Stomach (tissue), 8 donors: ENCODE measurements at regions not wholly inside any gene's neighbourhood (a gene's known extent, or its start where the extent isn't known, plus 50 kb on each side); places are given as distances from the start of the nearest gene placed in this dataset.

Experiments
- DNase-seq, 2 donors: peaks; one replicate each; pipeline versions ENCODE4 v3.0.0 to v3.0.0-alpha.2; 2013 to 2019
- H3K27ac ChIP-seq, 5 donors: fragments of 200-600 bp in 4 of 5; sonication (generic) in 4 of 5; one replicate each; pipeline ENCODE4 v1.5.1; 2013 to 2019; ENCODE audit warnings: mild to moderate bottlenecking in 1 of 5, moderate library complexity in 1 of 5
- H3K27me3 ChIP-seq, 3 donors: fragments of 200-600 bp; sonication (generic); one replicate each; pipeline ENCODE4 v1.5.1; 2017 to 2019; ENCODE audit warnings: mixed run types in 1 of 3
- H3K36me3 ChIP-seq, 4 donors: fragments of 200-600 bp; sonication (generic); 1 replicate in 3 of 4; 2 replicates in 1 of 4; pipeline ENCODE4 v1.5.1; 2016 to 2019
- H3K4me1 ChIP-seq, 4 donors: fragments of 200-600 bp; sonication (generic); one replicate each; pipeline ENCODE4 v1.5.1; 2016 to 2019
- H3K4me3 ChIP-seq, 4 donors: fragments of 200-600 bp; sonication (generic) in 3 of 4; one replicate each; pipeline ENCODE4 v1.5.1; 2016 to 2019; ENCODE audit warnings: mild to moderate bottlenecking in 1 of 4
- H3K9me3 ChIP-seq, 4 donors: fragments of 200-600 bp; sonication (generic); one replicate each; pipeline ENCODE4 v1.5.1; 2016 to 2019
- CTCF ChIP-seq, 7 experiments: fragments of 450-650 bp in 4 of 7; fragments of 200-600 bp in 3 of 7; sonication (generic) in 3 of 7; IDR thresholded peaks; one replicate each; pipeline ENCODE4 v1.5.1; 2016 to 2019; ENCODE audit warnings: antibody characterized with exemption in 7 of 7, control low read depth in 2 of 7, mild to moderate bottlenecking in 1 of 7
- EP300 ChIP-seq: sonication (generic); formaldehyde crosslinking; IDR thresholded peaks from one replicate; pipeline ENCODE4 v1.6.1; 2017; ENCODE audit warnings: antibody characterized with exemption
- POLR2A ChIP-seq, 4 donors: fragments of 450-650 bp; IDR thresholded peaks; one replicate each; pipeline ENCODE4 v1.6.1; 2016; ENCODE audit warnings: antibody characterized with exemption in 4 of 4, control low read depth in 2 of 4, mild to moderate bottlenecking in 1 of 4, moderate library complexity in 1 of 4
- POLR2AphosphoS5 ChIP-seq, 3 donors: sonication (generic); formaldehyde crosslinking; IDR thresholded peaks; one replicate each; pipeline ENCODE4 v1.6.1; 2016; ENCODE audit warnings: antibody characterized with exemption in 3 of 3
- WGBS, 5 donors: extraction: QIAGEN DNeasy Blood & Tissue Kit in 3 of 5; methylation state at CpG; one replicate each; pipeline versions ENCODE4 v1.1.5 to v1.1.7; 2013 to 2018; 5-methylcytosine and 5-hydroxymethylcytosine counted together
- intact Hi-C: fragments of 100-400 bp; cut with DNase I; formaldehyde crosslinking; loops from one replicate; pipeline ENCODE4 v1.15.1; 2023; ENCODE audit warnings: low total_unique reads
- donor health status: healthy with polysubstance abuse.
- donor health status: Bipolar disorder and iron deficiency.
- donor health status: healthy.

- H3K36me3 ChIP-seq = no peaks in the 10 kb centered on the region
- intact Hi-C loops = no loop called here
- no peak overlapping the region for H3K27ac ChIP-seq
- 90 to 94% (median 92%) methylated on average over 8 of the region's 8 CpGs for WGBS, 5 donors
- H3K27me3 ChIP-seq = no peaks in the 10 kb centered on the region
- no peak for DNase-seq
- H3K4me1 ChIP-seq = no peaks in the 10 kb centered on the region
- H3K4me3 ChIP-seq = no peak overlapping the region
- H3K9me3 ChIP-seq = no peaks in the 10 kb centered on the region
- no peak for TF ChIP-seq POLR2A (IDR thresholded peaks at IDR 0.05)
- TF ChIP-seq CTCF (IDR thresholded peaks at IDR 0.05) = no peak
- TF ChIP-seq EP300 = no peak
- TF ChIP-seq POLR2AphosphoS5 (IDR thresholded peaks at IDR 0.05) = no peak
Observed at GRCh38 chr6:148103436-148103835, 239.2 kb upstream of the SASH1 start.

- WGBS, 5 donors = 95 to 99% (median 97%) methylated on average over 3 of the region's 3 CpGs
- Histone ChIP-seq H3K27ac (no peak overlapping the region), H3K36me3 (no peaks in the 10 kb centered on the region), H3K9me3 (no peaks in the 10 kb centered on the region), H3K4me3 (no peak overlapping the region), H3K4me1 (no peaks in the 10 kb centered on the region), H3K27me3 (no peaks in the 10 kb centered on the region)
- DNase-seq = no peak
- intact Hi-C loops = no loop called here
- no peak for TF ChIP-seq EP300
- no peak for TF ChIP-seq POLR2A (IDR thresholded peaks at IDR 0.05)
- TF ChIP-seq CTCF (IDR thresholded peaks at IDR 0.05) = no peak
- no peak for TF ChIP-seq POLR2AphosphoS5 (IDR thresholded peaks at IDR 0.05)
Observed at GRCh38 chr6:148104131-148104530, 238.5 kb upstream of the SASH1 start.

- DNase-seq = no peak
- H3K4me1 ChIP-seq = no peaks in the 10 kb centered on the region
- H3K9me3 ChIP-seq = no peaks in the 10 kb centered on the region
- no peak overlapping the region for H3K27ac ChIP-seq
- TF ChIP-seq CTCF (IDR thresholded peaks at IDR 0.05) = no peak
- no peak for TF ChIP-seq EP300
- TF ChIP-seq POLR2A (IDR thresholded peaks at IDR 0.05) = no peak
- no peak for TF ChIP-seq POLR2AphosphoS5 (IDR thresholded peaks at IDR 0.05)
- H3K27me3 ChIP-seq = no peaks in the 10 kb centered on the region
- 87 to 97% (median 92%) methylated on average over 1 of the region's 1 CpG for WGBS, 5 donors
- no peaks in the 10 kb centered on the region for H3K36me3 ChIP-seq
- H3K4me3 ChIP-seq = no peak overlapping the region
- intact Hi-C loops = no loop called here
Observed at GRCh38 chr6:148105695-148106094, 236.9 kb upstream of the SASH1 start.

- intact Hi-C loops = no loop called here
- H3K4me1 ChIP-seq = no peaks in the 10 kb centered on the region
- no peak overlapping the region for H3K4me3 ChIP-seq
- no peak for TF ChIP-seq POLR2AphosphoS5 (IDR thresholded peaks at IDR 0.05)
- H3K9me3 ChIP-seq = no peaks in the 10 kb centered on the region
- no peak for DNase-seq
- 95 to 97% (median 96%) methylated on average over 3 of the region's 3 CpGs for WGBS, 5 donors
- no peak overlapping the region for H3K27ac ChIP-seq
- H3K36me3 ChIP-seq = no peaks in the 10 kb centered on the region
- no peaks in the 10 kb centered on the region for H3K27me3 ChIP-seq
Observed at GRCh38 chr6:148107911-148108310, 234.7 kb upstream of the SASH1 start.

- intact Hi-C loops = no loop called here
- Histone ChIP-seq H3K27ac (no peak overlapping the region), H3K36me3 (no peaks in the 10 kb centered on the region), H3K9me3 (no peaks in the 10 kb centered on the region), H3K4me3 (no peak overlapping the region), H3K27me3 (no peaks in the 10 kb centered on the region), H3K4me1 (no peaks in the 10 kb centered on the region)
- DNase-seq = peak in 1 of 2 donors; percentile 39
- WGBS, 5 donors = 80 to 89% (median 87%) methylated on average over 3 of the region's 3 CpGs
- TF ChIP-seq POLR2A (IDR thresholded peaks at IDR 0.05) (no peak), EP300 (no peak)
Observed at GRCh38 chr6:148109732-148110131, 232.9 kb upstream of the SASH1 start.

GRCh38 chr6:148110925-148111324 lies 231.7 kb upstream of the SASH1 start:
- H3K4me3 ChIP-seq = no peak overlapping the region
- DNase-seq = no peak
- H3K27ac ChIP-seq = no peak overlapping the region
- 92 to 97% (median 93%) methylated on average over 3 of the region's 3 CpGs for WGBS, 5 donors
- H3K9me3 ChIP-seq = no peaks in the 10 kb centered on the region
- no peaks in the 10 kb centered on the region for H3K27me3 ChIP-seq
- no peak for TF ChIP-seq CTCF (IDR thresholded peaks at IDR 0.05)
- no peak for TF ChIP-seq POLR2A (IDR thresholded peaks at IDR 0.05)
- no peak for TF ChIP-seq POLR2AphosphoS5 (IDR thresholded peaks at IDR 0.05)
- TF ChIP-seq EP300 = no peak
- H3K36me3 ChIP-seq = no peaks in the 10 kb centered on the region
- intact Hi-C loops = no loop called here
- no peaks in the 10 kb centered on the region for H3K4me1 ChIP-seq
